Ascending aorta (tissue), 2 donors: ENCODE measurements at regions not wholly inside any gene's neighbourhood (a gene's known extent, or its start where the extent isn't known, plus 50 kb on each side); places are given as distances from the start of the nearest gene placed in this dataset.
"Not testable (repeated sequence)": the region's sequence is repeated elsewhere in the genome, so short reads cannot be mapped to it uniquely, and the experiment has no call there.

Source experiments
- DNase-seq, 2 donors: peaks; one replicate each; pipeline ENCODE4 v3.0.0-alpha.2; 2019; ENCODE audit warnings: low spot score in 2 of 2
- H3K27ac ChIP-seq, 2 donors: fragments of 200-600 bp; sonication (generic); one replicate each; pipeline ENCODE4 v1.5.1; 2016 to 2017; ENCODE audit warnings: mild to moderate bottlenecking in 1 of 2
- H3K27me3 ChIP-seq: fragments of 200-600 bp; sonication (generic); one replicate; pipeline ENCODE4 v1.5.1; 2017
- H3K36me3 ChIP-seq, 2 donors: fragments of 200-600 bp; sonication (generic); one replicate each; pipeline ENCODE4 v1.5.1; 2016
- H3K4me1 ChIP-seq, 2 donors: fragments of 200-600 bp; sonication (generic); one replicate each; pipeline ENCODE4 v1.5.1; 2016 to 2017; ENCODE audit warnings: mild to moderate bottlenecking in 1 of 2
- H3K4me3 ChIP-seq, 2 donors: fragments of 200-600 bp; sonication (generic); one replicate each; pipeline ENCODE4 v1.5.1; 2016 to 2017; ENCODE audit warnings: mild to moderate bottlenecking in 1 of 2
- H3K9me3 ChIP-seq, 2 donors: fragments of 200-600 bp; sonication (generic); one replicate each; pipeline ENCODE4 v1.5.1; 2016
- intact Hi-C: fragments of 100-400 bp; cut with DNase I; formaldehyde crosslinking; loops from one replicate; pipeline ENCODE4 v1.15.1; 2023
- TF ChIP-seq, protein P1 (sequence below), 3 experiments: fragments of 200-600 bp in 2 of 3; fragments of 450-650 bp in 1 of 3; sonication (generic) in 2 of 3; IDR thresholded peaks; one replicate each; pipeline ENCODE4 v1.5.1; 2016 to 2019; ENCODE audit warnings: antibody characterized with exemption in 3 of 3, mild to moderate bottlenecking in 1 of 3, moderate library complexity in 1 of 3

GRCh38 chr3:186453531-186453930 lies 90.6 kb downstream of the CRYGS start:
- TF ChIP-seq, protein P1, sequence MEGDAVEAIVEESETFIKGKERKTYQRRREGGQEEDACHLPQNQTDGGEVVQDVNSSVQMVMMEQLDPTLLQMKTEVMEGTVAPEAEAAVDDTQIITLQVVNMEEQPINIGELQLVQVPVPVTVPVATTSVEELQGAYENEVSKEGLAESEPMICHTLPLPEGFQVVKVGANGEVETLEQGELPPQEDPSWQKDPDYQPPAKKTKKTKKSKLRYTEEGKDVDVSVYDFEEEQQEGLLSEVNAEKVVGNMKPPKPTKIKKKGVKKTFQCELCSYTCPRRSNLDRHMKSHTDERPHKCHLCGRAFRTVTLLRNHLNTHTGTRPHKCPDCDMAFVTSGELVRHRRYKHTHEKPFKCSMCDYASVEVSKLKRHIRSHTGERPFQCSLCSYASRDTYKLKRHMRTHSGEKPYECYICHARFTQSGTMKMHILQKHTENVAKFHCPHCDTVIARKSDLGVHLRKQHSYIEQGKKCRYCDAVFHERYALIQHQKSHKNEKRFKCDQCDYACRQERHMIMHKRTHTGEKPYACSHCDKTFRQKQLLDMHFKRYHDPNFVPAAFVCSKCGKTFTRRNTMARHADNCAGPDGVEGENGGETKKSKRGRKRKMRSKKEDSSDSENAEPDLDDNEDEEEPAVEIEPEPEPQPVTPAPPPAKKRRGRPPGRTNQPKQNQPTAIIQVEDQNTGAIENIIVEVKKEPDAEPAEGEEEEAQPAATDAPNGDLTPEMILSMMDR (IDR thresholded peaks at IDR 0.05): no peak
- Histone ChIP-seq H3K27ac (no peak overlapping the region), H3K36me3 (no peaks in the 10 kb centered on the region), H3K9me3 (no peaks in the 10 kb centered on the region), H3K4me1 (no peaks in the 10 kb centered on the region), H3K4me3 (no peak overlapping the region), H3K27me3 (no peaks in the 10 kb centered on the region)
- no peak for DNase-seq
- intact Hi-C loops: no loop called here

GRCh38 chr3:186452517-186452916 lies 90.5 kb upstream of the DGKG start:
- TF ChIP-seq, protein P1 (IDR thresholded peaks at IDR 0.05): no peak
- Histone ChIP-seq H3K4me1 (no peaks in the 10 kb centered on the region), H3K27ac (no peak overlapping the region), H3K4me3 (no peak overlapping the region), H3K9me3 (no peaks in the 10 kb centered on the region), H3K27me3 (no peaks in the 10 kb centered on the region), H3K36me3 (no peaks in the 10 kb centered on the region)
- intact Hi-C loops: no loop called here
- no peak for DNase-seq

GRCh38 chr3:186451371-186451770 lies 89.3 kb upstream of the DGKG start:
- no peaks in the 10 kb centered on the region for H3K36me3 ChIP-seq
- TF ChIP-seq, protein P1 (IDR thresholded peaks at IDR 0.05): no peak
- H3K4me1 ChIP-seq: no peaks in the 10 kb centered on the region
- no peak for DNase-seq
- H3K27me3 ChIP-seq: no peaks in the 10 kb centered on the region
- no peaks in the 10 kb centered on the region for H3K9me3 ChIP-seq
- no peak overlapping the region for H3K27ac ChIP-seq
- H3K4me3 ChIP-seq: no peak overlapping the region
- intact Hi-C loops: no loop called here

- H3K4me3 ChIP-seq: no peak overlapping the region
- H3K27me3 ChIP-seq: no peaks in the 10 kb centered on the region
- intact Hi-C loops: no loop called here
- no peaks in the 10 kb centered on the region for H3K36me3 ChIP-seq
- no peaks in the 10 kb centered on the region for H3K9me3 ChIP-seq
- no peak overlapping the region for H3K27ac ChIP-seq
- H3K4me1 ChIP-seq: no peaks in the 10 kb centered on the region
- TF ChIP-seq, protein P1 (IDR thresholded peaks at IDR 0.05): no peak
- no peak for DNase-seq
Observed at GRCh38 chr3:186444974-186445373, 82.9 kb upstream of the DGKG start.

- H3K36me3 ChIP-seq: no peaks in the 10 kb centered on the region
- H3K4me3 ChIP-seq: no peak overlapping the region
- H3K27ac ChIP-seq: no peak overlapping the region
- intact Hi-C loops: no loop called here
- no peak for DNase-seq
- TF ChIP-seq, protein P1 (IDR thresholded peaks at IDR 0.05): no peak
- H3K27me3 ChIP-seq: no peaks in the 10 kb centered on the region
- H3K9me3 ChIP-seq: no peaks in the 10 kb centered on the region
- H3K4me1 ChIP-seq: no peaks in the 10 kb centered on the region
Observed at GRCh38 chr3:186444288-186444687, 82.3 kb upstream of the DGKG start.

DNA sequence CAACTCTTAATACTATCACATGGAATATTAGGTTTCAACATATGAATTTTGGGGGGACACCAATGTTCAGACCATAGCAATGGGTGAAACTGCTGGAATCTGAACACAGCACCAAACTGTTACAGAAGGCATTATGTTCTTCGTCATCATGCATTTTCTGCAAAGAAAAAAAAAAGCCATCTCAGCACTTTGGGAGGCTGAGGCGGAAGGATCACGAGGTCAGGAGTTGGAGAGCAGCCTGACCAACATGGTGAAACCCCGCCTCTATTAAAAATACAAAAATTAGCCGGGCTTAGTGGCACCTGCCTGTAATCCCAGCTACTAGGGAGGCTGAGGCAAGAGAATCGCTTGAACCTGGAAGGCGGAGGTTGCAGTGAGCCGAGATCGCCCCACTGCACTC lies 80.9 kb upstream of the DGKG start:
- H3K4me3 ChIP-seq, H3K9me3 ChIP-seq, H3K27ac ChIP-seq, H3K27me3 ChIP-seq, intact Hi-C loops, H3K4me1 ChIP-seq, DNase-seq, H3K36me3 ChIP-seq: not testable (repeated sequence)
